Transverse colon (tissue), 4 donors: ENCODE measurements at regions not wholly inside any gene's neighbourhood (a gene's known extent, or its start where the extent isn't known, plus 50 kb on each side); places are given as distances from the start of the nearest gene placed in this dataset.

Source experiments
- DNase-seq: peaks from one replicate; pipeline ENCODE4 v3.0.0-alpha.2; 2019
- H3K27ac ChIP-seq, 4 donors: fragments of 200-600 bp; sonication (generic); 2 replicates each; pipeline ENCODE4 v1.5.1; 2016 to 2018; ENCODE audit warnings: inconsistent platforms in 4 of 4
- H3K27me3 ChIP-seq: fragments of 200-600 bp; sonication (generic); 2 replicates; pipeline ENCODE4 v1.5.1; 2017; ENCODE audit warnings: inconsistent platforms
- H3K36me3 ChIP-seq, 4 donors: fragments of 200-600 bp; sonication (generic); 2 replicates each; pipeline ENCODE4 v1.5.1; 2017 to 2019; ENCODE audit warnings: inconsistent platforms in 4 of 4
- H3K4me1 ChIP-seq, 4 donors: fragments of 200-600 bp; sonication (generic); 2 replicates each; pipeline ENCODE4 v1.5.1; 2017 to 2020; ENCODE audit warnings: inconsistent platforms in 4 of 4
- H3K4me3 ChIP-seq, 4 donors: fragments of 200-600 bp; sonication (generic); 1 replicate in 1 of 4; 2 replicates in 3 of 4; pipeline versions ENCODE4 v1.5.1 to v1.6.1; 2017 to 2019; ENCODE audit warnings: inconsistent platforms in 4 of 4
- H3K9me3 ChIP-seq, 2 donors: fragments of 200-600 bp; sonication (generic); 2 replicates each; pipeline ENCODE4 v1.5.1; 2017 to 2019; ENCODE audit warnings: inconsistent platforms in 2 of 2
- CTCF ChIP-seq, 5 experiments: fragments of 200-600 bp in 3 of 5; fragments of 450-650 bp in 2 of 5; sonication (generic) in 3 of 5; IDR thresholded peaks; 1 replicate in 2 of 5; 2 replicates in 3 of 5; pipeline ENCODE4 v1.5.1; 2016 to 2017; ENCODE audit warnings: antibody characterized with exemption in 5 of 5, inconsistent platforms in 3 of 5, mild to moderate bottlenecking in 2 of 5, moderate library complexity in 1 of 5
- EP300 ChIP-seq: sonication (generic); formaldehyde crosslinking; IDR thresholded peaks from one replicate; pipeline ENCODE4 v1.6.1; 2017; ENCODE audit warnings: antibody characterized with exemption, low read depth
- POLR2A ChIP-seq: fragments of 450-650 bp; IDR thresholded peaks from one replicate; pipeline ENCODE4 v1.6.1; 2016; ENCODE audit warnings: antibody characterized with exemption, mild to moderate bottlenecking, moderate library complexity
- POLR2AphosphoS5 ChIP-seq, 3 donors: sonication (generic); formaldehyde crosslinking; IDR thresholded peaks; one replicate each; pipeline ENCODE4 v1.6.1; 2016; ENCODE audit warnings: antibody characterized with exemption in 3 of 3
- WGBS, 2 donors: methylation state at CpG; one replicate each; pipeline ENCODE4 v1.1.5; 2018; ENCODE audit warnings: low coverage in 1 of 2; 5-methylcytosine and 5-hydroxymethylcytosine counted together
- in situ Hi-C, 4 donors: fragments of 200-750 bp; cut with MboI; loops; one replicate each; pipeline versions ENCODE4 v1.15.0 to v1.15.1; 2017; ENCODE audit warnings: low sequenced_read_pairs in 3 of 4, low pct_ligation_motif_present in 1 of 4, low pct_unique_long_range_greater_than_20kb in 1 of 4
- intact Hi-C: fragments of 100-400 bp; cut with DNase I; formaldehyde crosslinking; loops from one replicate; pipeline ENCODE4 v1.15.1; 2023; ENCODE audit warnings: low total_unique reads

- Histone ChIP-seq H3K27me3 (no peaks in the 10 kb centered on the region), H3K9me3 (no peaks in the 10 kb centered on the region), H3K4me3 (no peak overlapping the region), H3K4me1 (no peaks in the 10 kb centered on the region), H3K36me3 (no peaks in the 10 kb centered on the region), H3K27ac (no peak overlapping the region)
- TF ChIP-seq CTCF (IDR thresholded peaks at IDR 0.05) (no peak), EP300 (no peak), POLR2AphosphoS5 (IDR thresholded peaks at IDR 0.05) (no peak), POLR2A (no peak)
- 50 to 95% methylated on average over 2 to 4 of the region's 4 CpGs for WGBS, 2 donors
- no peak for DNase-seq
- intact Hi-C loops = no loop called here
- in situ Hi-C loops = no loop called here
Observed at GRCh38 chr4:181559637-181560036, 683.6 kb upstream of the TENM3 start.

- in situ Hi-C loops (no loop called here), intact Hi-C loops (no loop called here)
Observed at GRCh38 chr4:181562399-181562798, 680.8 kb upstream of the TENM3 start.

GRCh38 chr4:181564625-181565024 lies 678.6 kb upstream of the TENM3 start:
- WGBS, 2 donors = 81 to 87% methylated on average over 3 to 6 of the region's 6 CpGs
- Histone ChIP-seq H3K36me3 (no peaks in the 10 kb centered on the region), H3K27me3 (no peaks in the 10 kb centered on the region), H3K4me1 (no peaks in the 10 kb centered on the region), H3K27ac (no peak overlapping the region), H3K9me3 (no peaks in the 10 kb centered on the region), H3K4me3 (no peak overlapping the region)
- in situ Hi-C loops = no loop called here
- DNase-seq = no peak
- intact Hi-C loops = no loop called here
- no peak for TF ChIP-seq CTCF (IDR thresholded peaks at IDR 0.05)
- TF ChIP-seq POLR2A = no peak
- TF ChIP-seq POLR2AphosphoS5 (IDR thresholded peaks at IDR 0.05) = no peak
- TF ChIP-seq EP300 = no peak

More at GRCh38 chr4:181562399-181562798, 680.8 kb upstream of the TENM3 start:
- no peaks in the 10 kb centered on the region for H3K27me3 ChIP-seq
- 100% methylated on average over 2 of the region's 2 CpGs; no CpG with 5 or more reads in 1 of the 2 donors for WGBS, 2 donors
- H3K36me3 ChIP-seq = no peaks in the 10 kb centered on the region
- H3K4me1 ChIP-seq = no peaks in the 10 kb centered on the region
- H3K9me3 ChIP-seq = no peaks in the 10 kb centered on the region
- no peak overlapping the region for H3K4me3 ChIP-seq
- TF ChIP-seq POLR2AphosphoS5 (IDR thresholded peaks at IDR 0.05) (no peak), CTCF (IDR thresholded peaks at IDR 0.05) (no peak), POLR2A (no peak), EP300 (no peak)
- no peak for DNase-seq
- no peak overlapping the region for H3K27ac ChIP-seq

GRCh38 chr4:181566490-181566889 lies 676.7 kb upstream of the TENM3 start:
- in situ Hi-C loops (no loop called here), intact Hi-C loops (no loop called here)
- 43 to 73% methylated on average over 4 to 7 of the region's 7 CpGs for WGBS, 2 donors
- Histone ChIP-seq H3K27ac (no peak overlapping the region), H3K36me3 (no peaks in the 10 kb centered on the region), H3K9me3 (no peaks in the 10 kb centered on the region), H3K4me1 (no peaks in the 10 kb centered on the region), H3K4me3 (no peak overlapping the region), H3K27me3 (no peaks in the 10 kb centered on the region)
- DNase-seq = no peak
- TF ChIP-seq CTCF (IDR thresholded peaks at IDR 0.05) (no peak), POLR2A (no peak), POLR2AphosphoS5 (IDR thresholded peaks at IDR 0.05) (no peak), EP300 (no peak)
